OCI-LY7 (cell line): ENCODE measurements at regions not wholly inside any gene's neighbourhood (a gene's known extent, or its start where the extent isn't known, plus 50 kb on each side); places are given as distances from the start of the nearest gene placed in this dataset.

Source experiments
- BruUV-seq: library from RNA; stranded (reverse); fragments of 400-500 nt; replicated peaks from 2 replicates; lab custom pipeline; 2021; lab: Mats Ljungman, UMichigan
- CTCF ChIA-PET: fragments of 300-600 bp; sonication (Branson Sonifier 250); formaldehyde crosslinking; loops from one replicate; lab custom pipeline; 2022; ENCODE audit warnings: antibody characterized with exemption; ENCODE audit not compliant: unreplicated experiment; lab: Charles Lee
- POLR2A ChIA-PET: fragments of 300-600 bp; sonication (Branson Sonifier 250); formaldehyde crosslinking; loops from one replicate; lab custom pipeline; 2022; ENCODE audit warnings: antibody characterized with exemption; lab: Charles Lee
- DNase-seq: peaks from one replicate; pipeline ENCODE4 v3.0.0-alpha.2; 2015; ENCODE audit warnings: low spot score
- H2AFZ ChIP-seq: fragments of 200-600 bp; sonication (generic), shearing (Covaris generic); 2 replicates; pipeline ENCODE4 v1.6.1; 2014; ENCODE audit warnings: mild to moderate bottlenecking, antibody characterized with exemption, low read length, moderate library complexity
- H3K27ac ChIP-seq: fragments of 200-600 bp; sonication (generic); 2 replicates; pipeline ENCODE4 v1.5.1; 2014; ENCODE audit warnings: mixed run types, low read depth, mild to moderate bottlenecking, moderate library complexity, low read length, inconsistent platforms; ENCODE audit not compliant: poor library complexity, severe bottlenecking
- H3K36me3 ChIP-seq: fragments of 200-600 bp; sonication (generic); 2 replicates; pipeline ENCODE4 v1.6.1; 2014; ENCODE audit warnings: mild to moderate bottlenecking, antibody characterized with exemption, low read length, moderate library complexity, mixed read lengths; ENCODE audit not compliant: insufficient read depth
- H3K4me1 ChIP-seq: fragments of 200-600 bp; sonication (generic); 2 replicates; pipeline ENCODE4 v1.5.1; 2014; ENCODE audit warnings: mild to moderate bottlenecking, low read length; ENCODE audit not compliant: insufficient read depth, poor library complexity, severe bottlenecking
- H3K4me2 ChIP-seq: fragments of 200-600 bp; sonication (generic); 2 replicates; pipeline ENCODE4 v1.6.1; 2014; ENCODE audit warnings: mild to moderate bottlenecking, low read length
- H3K4me3 ChIP-seq: fragments of 200-600 bp; sonication (generic); 2 replicates; pipeline ENCODE4 v1.5.1; 2014; ENCODE audit warnings: mild to moderate bottlenecking, low read depth, low read length; ENCODE audit not compliant: poor library complexity, severe bottlenecking
- H3K79me2 ChIP-seq: fragments of 200-600 bp; sonication (generic); 2 replicates; pipeline ENCODE4 v1.6.1; 2016; ENCODE audit warnings: low read depth, mild to moderate bottlenecking, low read length, moderate library complexity, mixed read lengths; ENCODE audit not compliant: insufficient read depth
- H3K9me2 ChIP-seq: fragments of 200-600 bp; sonication (generic); 2 replicates; pipeline ENCODE4 v1.6.1; 2016; ENCODE audit warnings: mild to moderate bottlenecking, low read length, mixed read lengths; ENCODE audit not compliant: insufficient read depth
- H3K9me3 ChIP-seq: fragments of 200-600 bp; sonication (generic); 2 replicates; pipeline ENCODE4 v1.6.1; 2014; ENCODE audit warnings: mild to moderate bottlenecking, mixed run types, low read length, mixed read lengths
- H4K20me1 ChIP-seq: fragments of 200-600 bp; sonication (generic); 2 replicates; pipeline ENCODE4 v1.6.1; 2014; ENCODE audit warnings: mild to moderate bottlenecking, antibody characterized with exemption, low read length, moderate library complexity, mixed read lengths; ENCODE audit not compliant: insufficient read depth
- CTCF ChIP-seq: fragments of 200-600 bp; sonication (generic); conservative IDR thresholded peaks from 2 replicates; pipeline ENCODE4 v1.5.1; 2014; ENCODE audit warnings: mild to moderate bottlenecking, antibody characterized with exemption, low read length, moderate library complexity, mixed read lengths
- EZH2phosphoT487 ChIP-seq: fragments of 200-600 bp; sonication (generic); IDR thresholded peaks from 2 replicates; pipeline ENCODE4 v1.6.1; 2018; ENCODE audit warnings: low read depth, borderline replicate concordance, mild to moderate bottlenecking, mixed run types, antibody characterized with exemption, low read length, moderate library complexity, mixed read lengths
- intact Hi-C: fragments of 100-400 bp; cut with micrococcal nuclease; formaldehyde crosslinking; loops from one replicate; pipeline ENCODE4 v1.10.0; 2022; ENCODE audit not compliant: unreplicated experiment

GRCh38 chr18:57287766-57288165, 64.6 kb upstream of the ST8SIA3 start:
- Histone ChIP-seq H3K4me3 (no peak overlapping the region), H3K27ac (no peak overlapping the region), H3K4me1 (no peaks in the 10 kb centered on the region), H4K20me1 (no peaks in the 10 kb centered on the region), H3K79me2 (no peaks in the 10 kb centered on the region), H2AFZ (no peak overlapping the region), H3K9me3 (no peaks in the 10 kb centered on the region), H3K4me2 (no peak overlapping the region), H3K9me2 (no peaks in the 10 kb centered on the region), H3K36me3 (no peaks in the 10 kb centered on the region)
- ChIA-PET POLR2A (no interaction called here), CTCF (no interaction called here)
- intact Hi-C loops = no loop called here
- TF ChIP-seq CTCF (no peak), EZH2phosphoT487 (no peak)
- BruUV-seq = no TSS peak
- no peak for DNase-seq

- Histone ChIP-seq H4K20me1 (no peaks in the 10 kb centered on the region), H3K79me2 (no peaks in the 10 kb centered on the region), H3K27ac (no peak overlapping the region), H3K4me3 (no peak overlapping the region), H3K4me2 (no peak overlapping the region), H3K36me3 (no peaks in the 10 kb centered on the region), H3K9me2 (no peaks in the 10 kb centered on the region), H2AFZ (no peak overlapping the region), H3K4me1 (no peaks in the 10 kb centered on the region), H3K9me3 (no peaks in the 10 kb centered on the region)
- TF ChIP-seq CTCF = no peak
- TF ChIP-seq EZH2phosphoT487 = no peak
- intact Hi-C loops = no loop called here
- POLR2A ChIA-PET = no interaction called here
- no peak for DNase-seq
- BruUV-seq = no TSS peak
- CTCF ChIA-PET = no interaction called here
Observed at GRCh38 chr18:57294547-57294946, 57.8 kb upstream of the ST8SIA3 start.

- no peak overlapping the region for H2AFZ ChIP-seq
- H3K4me3 ChIP-seq = no peak overlapping the region
- ChIA-PET CTCF (no interaction called here), POLR2A (no interaction called here)
- intact Hi-C loops = no loop called here
- no peaks in the 10 kb centered on the region for H3K4me1 ChIP-seq
- no peak overlapping the region for H3K27ac ChIP-seq
- BruUV-seq = no TSS peak
- H3K4me2 ChIP-seq = no peak overlapping the region
- no peaks in the 10 kb centered on the region for H3K36me3 ChIP-seq
- no peaks in the 10 kb centered on the region for H3K79me2 ChIP-seq
- TF ChIP-seq CTCF (no peak), EZH2phosphoT487 (no peak)
- H3K9me3 ChIP-seq = no peaks in the 10 kb centered on the region
- no peak for DNase-seq
- H3K9me2 ChIP-seq = no peaks in the 10 kb centered on the region
- no peaks in the 10 kb centered on the region for H4K20me1 ChIP-seq
Observed at GRCh38 chr18:57296336-57296735, 56.0 kb upstream of the ST8SIA3 start.
